GM21529 (cell line): ENCODE measurements at regions not wholly inside any gene's neighbourhood (a gene's known extent, or its start where the extent isn't known, plus 50 kb on each side); places are given as distances from the start of the nearest gene placed in this dataset.
"Not testable (repeated sequence)": the region's sequence is repeated elsewhere in the genome, so short reads cannot be mapped to it uniquely, and the experiment has no call there.

ENCODE experiments used
- ATAC-seq: cut with Tn5 transposase; IDR thresholded peaks from one replicate; pipeline ENCODE4 v1.9.1; 2021; ENCODE audit not compliant: unreplicated experiment

DNA sequence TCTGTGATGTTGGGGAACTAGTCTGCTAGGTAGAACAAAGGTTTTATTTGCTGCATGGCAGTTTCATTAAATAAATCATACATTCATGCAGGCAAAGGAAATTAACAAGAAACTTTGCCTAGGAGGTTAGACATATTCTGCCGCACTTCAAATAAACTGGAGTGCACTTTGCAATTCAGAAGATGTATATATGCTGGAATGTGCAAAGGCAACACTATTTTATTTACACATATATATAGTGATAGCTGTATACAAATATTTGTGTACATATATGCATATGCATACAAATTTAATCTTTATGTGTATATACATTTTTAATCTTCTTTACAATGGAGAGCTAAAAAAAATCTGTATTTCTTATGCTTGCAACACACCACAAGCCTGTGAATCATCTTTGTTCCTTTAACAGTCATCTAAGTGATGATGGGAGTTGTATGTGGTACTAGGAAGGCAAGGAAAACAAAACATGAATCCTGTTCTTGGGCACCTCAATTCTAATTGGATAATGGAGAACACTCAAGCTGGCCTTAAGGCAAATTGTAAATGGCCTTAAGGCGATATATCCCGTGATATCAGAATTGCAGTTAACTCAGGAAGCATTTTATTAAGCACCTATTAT is 605.8 kb upstream of the CAMK1G start:
- no peak for ATAC-seq

DNA sequence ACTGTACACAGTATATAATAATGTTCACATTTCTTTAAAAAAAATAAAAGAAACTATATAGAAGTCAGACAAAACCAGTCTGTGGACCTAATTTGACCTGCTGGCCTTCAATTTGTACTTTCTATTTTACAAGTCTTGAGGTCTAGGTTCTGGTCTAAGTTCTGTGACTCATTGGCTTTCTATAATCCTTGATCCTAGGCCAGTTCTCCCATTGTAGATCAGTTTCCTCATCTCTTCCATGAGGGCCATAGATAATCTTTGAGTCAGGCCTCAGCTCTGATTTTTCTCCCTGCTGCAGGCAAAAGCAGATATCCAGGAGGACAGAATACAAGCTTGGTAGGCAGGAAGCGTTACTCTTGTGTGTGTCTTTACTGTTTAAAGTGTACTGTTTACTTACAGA is 603.7 kb upstream of the CAMK1G start:
- ATAC-seq = no peak

DNA sequence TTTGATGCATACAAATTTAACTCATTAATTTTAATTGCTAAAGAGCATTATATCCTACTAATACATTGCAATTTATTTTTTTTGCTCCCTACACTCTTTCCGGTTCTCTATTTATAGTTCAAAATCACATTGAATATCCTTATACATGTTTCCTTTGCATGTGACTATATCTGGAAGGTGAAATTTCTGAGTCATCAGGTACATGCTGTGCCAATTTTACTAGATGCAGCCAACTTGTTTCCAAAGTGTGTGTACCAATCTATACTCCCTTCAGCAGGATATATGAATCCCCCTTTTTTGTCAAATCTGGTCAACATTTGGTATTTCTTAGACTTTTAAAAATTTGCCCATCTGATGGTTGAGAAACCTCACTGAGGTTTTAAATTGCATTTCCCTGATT is 602.9 kb upstream of the CAMK1G start:
- no peak for ATAC-seq

DNA sequence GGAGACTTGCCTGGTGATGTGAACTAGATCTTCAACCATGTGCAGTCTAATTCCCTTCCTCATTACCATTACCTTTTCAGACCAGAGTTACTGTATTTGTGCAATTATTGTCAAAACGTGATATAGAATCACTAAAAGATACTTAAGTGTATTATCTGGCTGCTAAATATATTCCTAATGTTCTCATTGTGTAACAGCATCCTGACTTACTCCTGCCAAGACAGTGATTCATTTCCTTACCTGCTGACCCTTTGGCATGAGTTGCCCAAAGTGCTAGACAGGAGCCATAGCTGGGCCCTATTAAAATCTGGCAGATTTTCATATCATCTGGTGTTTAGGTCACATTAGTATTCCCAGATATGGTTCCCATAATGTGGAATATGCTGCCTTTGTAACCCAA is 598.3 kb upstream of the CAMK1G start:
- ATAC-seq = no peak

DNA sequence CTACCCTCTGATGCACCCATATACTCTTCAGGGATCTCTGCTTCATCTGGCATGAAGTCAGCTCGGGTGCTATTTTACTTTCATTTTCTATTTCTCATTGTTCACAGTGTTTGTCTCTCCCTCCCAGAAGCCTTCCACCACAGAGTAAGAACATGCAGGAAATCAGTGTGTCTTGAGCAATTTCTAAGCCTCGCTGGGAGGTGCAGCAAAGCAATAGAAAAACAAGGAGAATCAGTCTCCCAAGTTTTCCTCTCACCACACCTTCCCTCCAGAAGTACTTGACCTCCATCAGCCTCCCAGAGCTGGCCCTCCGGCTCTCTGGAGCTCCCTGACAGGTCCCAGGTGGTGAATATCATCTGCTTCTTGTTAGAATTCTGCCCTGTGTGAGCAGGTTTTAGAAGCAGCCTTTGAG is 594.7 kb upstream of the CAMK1G start:
- ATAC-seq = peak; percentile 98

DNA sequence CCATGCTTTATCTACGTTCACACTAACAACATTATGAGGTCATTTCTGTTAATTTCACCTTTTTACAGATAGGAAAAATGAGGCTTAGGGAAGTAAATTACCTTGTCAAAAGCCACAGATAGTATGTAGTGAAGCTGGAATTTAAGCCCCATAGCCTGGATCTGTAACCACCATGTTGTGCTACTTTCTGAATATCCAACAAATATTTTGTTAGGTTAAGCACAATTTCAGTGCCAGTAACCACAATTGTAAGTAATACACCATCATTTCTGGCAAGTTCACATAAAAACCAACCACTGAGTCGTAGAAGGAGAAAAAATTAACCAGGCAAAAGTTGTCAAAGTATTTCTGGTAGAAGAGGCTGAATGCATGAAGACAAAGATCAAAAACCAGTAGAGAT is 593.1 kb upstream of the CAMK1G start:
- ATAC-seq = no peak

DNA sequence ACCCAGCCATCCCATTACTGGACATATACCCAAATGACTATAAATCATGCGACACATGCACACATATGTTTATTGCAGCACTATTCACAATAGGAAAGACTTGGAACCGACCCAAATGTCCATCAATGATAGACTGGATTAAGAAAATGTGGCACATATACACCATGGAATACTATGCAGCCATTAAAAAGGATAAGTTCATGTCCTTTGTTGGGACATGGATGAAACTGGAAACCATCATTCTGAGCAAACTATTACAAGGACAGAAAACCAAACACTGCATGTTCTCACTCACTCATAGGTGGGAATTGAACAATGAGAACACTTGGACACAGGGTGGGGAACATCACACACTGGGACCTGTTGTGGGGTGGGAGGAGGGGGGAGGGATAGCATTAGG is 586.5 kb upstream of the CAMK1G start:
- ATAC-seq = not testable (repeated sequence)

DNA sequence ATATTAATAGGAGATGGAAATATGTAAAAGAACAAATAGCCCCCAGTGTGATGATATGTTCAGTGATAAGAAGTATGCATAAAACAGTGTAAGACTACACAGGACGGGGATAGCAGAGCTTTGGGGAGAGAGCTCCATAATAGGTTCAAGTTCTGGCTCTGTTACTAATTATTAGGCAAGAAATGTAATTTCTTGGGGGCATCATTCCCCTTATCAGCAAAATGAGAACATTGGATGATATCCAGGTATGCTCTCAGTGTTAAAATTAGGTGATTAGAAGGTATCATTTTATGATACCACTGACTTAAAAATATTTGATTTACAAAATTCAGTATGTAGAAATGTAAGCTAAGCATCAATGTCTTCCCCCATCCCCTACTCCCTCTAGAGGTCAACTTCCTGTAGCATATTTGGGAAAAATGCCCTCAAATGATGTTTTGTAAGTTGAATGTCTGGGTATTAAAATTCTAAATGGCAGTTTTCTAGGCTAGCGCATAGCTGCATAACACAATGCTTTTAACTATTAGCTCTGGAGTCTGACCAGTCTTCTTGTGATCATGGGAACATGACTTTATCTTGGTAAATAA is 585.7 kb upstream of the CAMK1G start:
- no peak for ATAC-seq

DNA sequence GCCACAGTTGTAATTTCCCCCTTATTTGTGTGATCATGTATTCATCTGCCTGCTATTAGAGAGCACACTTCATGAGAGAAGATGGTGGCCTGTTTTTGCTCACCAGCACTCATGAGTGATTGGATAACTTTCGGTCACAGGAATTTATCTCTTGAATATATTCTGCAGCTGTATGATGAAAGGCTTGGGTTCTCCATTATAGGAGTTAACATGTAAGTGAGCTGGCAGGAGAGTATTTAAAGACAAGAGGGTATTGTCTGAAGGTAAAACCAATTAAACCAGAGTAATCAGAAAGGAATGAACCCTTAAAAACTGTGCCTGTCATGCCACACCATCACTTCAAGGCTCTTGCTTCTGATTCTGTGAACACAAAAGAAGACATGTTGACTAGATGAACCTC is 574.9 kb upstream of the CAMK1G start:
- ATAC-seq = no peak

DNA sequence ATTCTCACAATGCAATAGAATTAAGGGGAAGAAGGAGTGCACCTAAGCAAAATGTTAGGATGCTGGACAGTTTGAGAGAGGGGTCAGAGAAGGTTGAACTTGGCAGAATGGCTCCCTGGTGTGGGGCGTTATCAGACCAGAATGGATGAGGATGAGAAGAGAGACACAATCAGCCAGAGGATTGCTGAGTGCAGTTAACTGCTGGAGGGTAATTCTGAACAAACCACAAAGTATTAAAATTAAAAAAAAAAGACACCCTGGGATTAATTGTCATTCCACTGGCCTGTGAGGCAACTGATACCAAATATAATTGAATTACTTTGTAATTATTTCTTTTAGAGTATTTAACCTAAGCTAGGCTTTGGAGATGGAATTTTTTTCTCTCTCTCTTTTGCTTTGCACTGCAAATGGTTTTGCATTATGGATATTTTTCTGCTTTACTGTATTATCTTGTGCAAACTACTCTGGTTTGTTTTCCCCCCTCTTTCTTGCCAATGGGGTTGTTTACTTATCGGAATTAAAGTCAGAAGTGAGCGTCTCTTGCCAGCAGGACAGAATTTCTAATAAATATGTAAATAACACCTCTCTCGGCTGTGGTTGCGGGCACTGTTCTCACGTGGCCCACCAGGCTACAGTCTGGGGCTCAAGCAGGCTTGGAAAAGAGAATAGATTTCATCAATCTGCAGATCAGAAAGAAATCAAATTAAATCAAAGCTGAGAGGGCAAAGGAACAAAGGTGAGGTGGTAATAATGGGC is 572.9 kb upstream of the CAMK1G start:
- ATAC-seq = no peak

DNA sequence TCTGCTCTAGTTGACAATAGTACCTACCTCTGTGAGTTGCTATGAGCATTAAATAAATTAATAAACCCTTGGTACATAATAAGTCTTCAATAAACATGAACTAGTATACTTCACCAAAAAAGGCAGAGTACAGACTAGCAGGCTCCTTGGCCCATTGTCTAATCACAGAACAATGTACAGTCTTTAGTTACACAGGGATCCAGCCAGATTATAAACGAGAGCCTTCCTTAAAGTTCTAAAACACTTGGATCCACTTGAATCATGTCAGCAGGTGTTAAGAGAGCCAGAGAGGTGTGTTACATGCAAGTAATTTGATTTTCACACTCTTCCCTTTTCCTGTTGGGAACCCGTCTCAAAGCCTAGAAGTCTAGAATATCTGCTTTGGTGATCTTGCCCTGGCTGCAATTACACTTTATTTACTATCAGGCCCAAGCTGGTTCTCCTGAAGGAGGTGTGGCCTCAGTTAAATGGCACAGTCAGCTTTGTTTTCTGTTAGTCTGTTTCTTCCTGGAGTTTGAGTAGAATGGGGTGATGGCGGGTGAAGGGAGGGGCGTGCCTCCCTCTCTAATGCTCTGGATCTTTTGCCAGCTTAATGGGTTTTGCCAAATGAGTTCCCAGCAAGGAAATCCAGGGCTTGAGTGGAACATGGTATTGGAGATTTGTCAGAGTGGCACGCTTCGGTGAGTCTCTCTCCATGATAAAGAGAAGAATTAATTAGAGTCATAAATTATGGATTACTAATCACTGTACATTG is 570.9 kb upstream of the CAMK1G start:
- no peak for ATAC-seq

DNA sequence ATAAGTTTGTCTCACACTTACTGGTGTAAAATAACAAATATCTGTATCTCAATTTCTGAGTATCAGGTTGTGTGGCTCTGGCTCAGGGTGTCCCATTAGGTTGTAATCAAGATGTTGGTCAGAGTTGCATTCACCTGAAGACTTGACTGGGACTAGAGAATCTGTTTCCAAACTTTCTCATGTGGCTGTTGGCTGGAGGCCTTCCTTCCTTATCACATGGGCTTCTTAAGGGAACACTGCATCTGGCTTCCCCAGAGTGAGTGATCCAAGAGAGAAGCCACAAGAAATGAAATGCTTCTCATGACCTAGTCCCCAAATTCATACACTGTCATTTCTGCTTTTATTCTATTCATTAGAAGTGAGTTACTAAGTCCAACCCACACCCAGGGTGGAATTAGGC is 568.4 kb upstream of the CAMK1G start:
- no peak for ATAC-seq

DNA sequence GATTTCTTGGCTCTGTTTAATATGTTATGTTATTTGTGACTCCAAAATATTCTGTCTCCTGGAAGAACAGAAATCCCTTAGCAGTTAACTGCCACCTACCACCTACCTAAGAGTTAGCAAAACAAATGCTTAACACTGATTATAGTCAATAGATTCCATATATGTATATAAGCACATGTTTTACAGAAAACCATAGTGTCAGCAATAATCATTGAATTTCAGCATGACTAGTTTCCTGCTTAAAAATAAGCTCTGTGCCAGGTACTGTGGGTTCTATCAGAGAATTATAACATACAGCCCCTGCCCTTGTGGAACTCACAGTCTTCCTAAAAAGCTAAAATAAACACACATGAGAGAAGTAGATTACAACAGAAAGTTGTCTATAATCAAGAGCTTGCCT is 561.9 kb upstream of the CAMK1G start:
- no peak for ATAC-seq

DNA sequence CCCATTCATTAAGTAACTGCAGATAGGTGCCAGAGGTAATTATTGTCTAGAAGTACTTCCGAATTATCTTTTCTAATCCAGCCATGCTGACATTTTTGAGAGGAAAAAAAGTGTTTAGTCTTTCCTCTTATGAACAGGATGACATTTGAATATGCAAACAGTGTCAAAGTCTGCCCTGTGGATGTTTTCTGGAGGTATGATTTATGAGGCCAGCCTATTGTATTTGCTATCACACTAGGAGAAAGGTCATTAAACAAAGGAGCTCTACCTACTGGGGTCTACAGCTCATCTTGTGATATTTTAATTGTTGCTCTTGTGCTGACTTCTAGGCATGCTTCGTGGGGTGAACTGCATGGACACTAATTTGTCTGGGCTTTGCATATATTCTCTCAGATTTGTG is 559.7 kb upstream of the CAMK1G start:
- ATAC-seq = no peak

DNA sequence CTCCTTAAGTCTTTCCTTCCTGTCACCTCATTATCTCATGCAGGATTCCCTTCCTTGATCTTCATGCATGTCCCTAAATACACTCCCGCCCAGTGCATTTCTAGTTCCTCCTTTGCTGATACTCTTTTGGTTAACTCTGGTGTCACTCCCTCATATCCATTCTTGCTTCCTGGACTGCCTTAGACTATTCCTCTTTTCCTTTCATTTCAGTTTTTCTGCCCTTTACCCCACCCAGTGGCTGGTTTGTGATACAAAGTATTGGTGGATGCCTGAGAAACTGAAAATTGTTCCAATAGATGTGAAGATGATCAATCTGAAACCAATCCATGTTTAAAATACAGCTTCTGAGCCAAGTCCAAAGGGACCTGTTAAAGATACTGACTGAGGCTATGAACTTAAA is 553.8 kb upstream of the CAMK1G start:
- no peak for ATAC-seq

DNA sequence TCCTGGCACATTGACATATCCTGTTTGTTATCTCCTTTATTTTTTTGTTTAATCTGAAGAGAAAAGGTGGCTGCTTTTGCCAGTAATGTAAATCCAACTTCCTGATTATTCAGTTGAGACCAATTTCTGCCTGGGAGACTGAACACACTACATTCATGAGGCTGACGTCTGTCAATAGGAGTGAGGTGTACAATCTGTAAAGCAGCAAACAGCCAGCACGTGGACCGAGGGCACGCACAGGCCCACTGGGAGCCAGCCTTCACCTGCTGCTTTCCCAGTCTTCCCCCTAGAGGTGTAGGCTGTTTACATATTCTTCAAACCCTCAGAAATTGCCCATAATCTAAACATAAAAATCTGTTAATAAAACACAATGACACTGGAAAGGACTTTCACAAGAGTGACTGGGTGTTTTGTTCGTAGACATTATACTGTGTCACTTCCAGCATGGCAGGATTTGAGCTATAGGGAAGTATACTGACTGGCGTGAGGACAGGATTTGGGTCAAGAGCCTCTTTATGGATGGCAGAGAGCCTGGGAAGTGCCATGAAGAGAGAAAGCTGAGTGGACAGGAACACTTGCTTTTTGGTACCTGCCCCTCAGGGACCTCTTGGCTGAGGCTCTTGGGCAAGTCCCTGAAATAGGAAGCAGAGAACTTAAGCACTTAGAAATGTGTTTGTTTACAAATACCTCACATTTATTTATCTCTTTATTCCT is 552.9 kb upstream of the CAMK1G start:
- no peak for ATAC-seq

DNA sequence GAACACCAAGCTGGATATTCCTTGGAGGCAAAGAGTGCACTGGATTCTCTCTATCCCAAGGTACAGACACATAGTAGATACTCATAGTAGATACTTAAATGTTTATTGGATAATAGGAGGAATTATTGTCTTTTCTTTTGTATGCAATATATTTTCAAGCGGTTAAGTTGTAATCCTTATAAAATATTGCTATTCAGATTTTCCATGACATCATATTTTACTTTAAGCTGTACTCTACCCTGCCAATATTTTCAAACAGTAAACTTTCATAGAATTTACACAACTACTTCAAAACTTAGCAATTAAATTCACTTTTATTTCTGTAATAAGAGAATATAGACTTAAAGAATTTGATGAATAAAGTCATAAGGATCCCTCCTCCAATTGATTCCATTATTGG is 546.5 kb upstream of the CAMK1G start:
- ATAC-seq = no peak

DNA sequence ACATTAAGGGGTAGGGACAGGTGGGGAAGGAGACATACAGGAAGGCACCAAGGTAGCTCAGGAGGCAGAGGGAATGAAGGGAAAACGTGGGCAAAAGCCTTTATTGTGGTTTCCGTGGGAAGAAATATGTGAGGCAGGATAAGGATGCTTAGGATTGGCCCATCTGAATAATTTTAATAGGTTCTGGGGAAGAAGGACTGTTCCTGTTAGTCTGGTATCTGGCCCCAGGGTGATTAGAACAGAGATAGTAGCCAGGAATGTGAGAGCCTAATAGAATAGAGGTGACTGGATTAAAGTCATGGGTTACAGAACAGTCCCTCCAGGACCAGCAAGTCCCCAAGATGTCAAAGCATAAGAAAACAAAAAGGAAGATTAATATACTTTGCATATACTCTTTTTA is 545.2 kb upstream of the CAMK1G start:
- no peak for ATAC-seq

DNA sequence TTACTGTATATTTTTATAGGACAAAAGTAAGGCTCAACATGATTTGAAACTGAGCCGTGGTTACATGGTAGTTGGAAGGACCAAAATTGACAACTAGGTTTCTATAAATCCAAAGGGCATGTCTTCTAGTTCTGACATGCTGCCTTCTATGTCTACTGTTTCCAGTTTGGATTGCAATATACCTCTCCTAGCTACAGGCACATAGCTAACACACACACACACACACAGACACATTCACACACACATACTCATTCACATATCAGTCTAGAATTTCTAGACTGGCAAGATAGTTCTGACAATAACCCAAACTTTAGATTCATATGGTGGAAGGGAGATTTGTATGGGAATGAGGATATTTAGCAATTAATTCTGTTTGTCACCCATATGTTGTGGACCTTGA is 544.8 kb upstream of the CAMK1G start:
- ATAC-seq = no peak

DNA sequence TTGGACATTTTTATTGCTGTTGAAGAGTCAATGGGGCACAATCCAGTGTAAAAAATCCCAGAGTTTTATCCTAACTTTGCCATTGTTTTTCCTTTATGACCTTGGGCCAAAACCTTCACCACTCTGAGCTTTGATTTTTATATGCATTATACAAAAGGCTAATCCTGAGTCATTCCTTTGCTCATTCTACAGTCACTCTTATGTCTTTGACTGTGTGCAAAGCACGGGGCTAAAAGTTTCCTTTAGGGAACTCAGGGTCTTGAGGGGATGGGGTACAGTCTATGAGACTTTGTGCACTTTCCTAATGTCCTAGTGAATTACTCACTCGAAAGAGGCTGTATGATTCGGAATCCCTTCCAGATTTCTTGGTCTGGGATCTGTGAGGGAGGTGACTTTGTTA is 543.2 kb upstream of the CAMK1G start:
- ATAC-seq = no peak

DNA sequence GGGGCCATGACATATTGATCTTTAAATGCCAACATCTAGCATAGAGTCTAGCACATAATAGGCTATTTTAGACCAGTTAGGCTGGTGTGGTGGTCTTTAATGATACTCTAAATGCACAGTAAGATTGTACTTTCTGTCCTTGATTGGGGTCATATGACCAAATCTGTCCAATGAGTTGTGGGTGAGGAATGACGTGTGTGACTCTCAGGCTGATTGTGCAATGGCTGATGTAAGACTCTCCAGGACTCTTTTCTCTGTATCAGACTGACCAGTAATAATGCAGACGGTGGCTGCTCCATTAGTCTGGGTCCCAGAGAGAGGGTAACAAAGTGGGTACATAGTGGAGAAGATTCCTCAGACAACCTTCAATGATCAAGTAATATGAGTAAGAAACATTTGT is 541.6 kb upstream of the CAMK1G start:
- ATAC-seq = no peak
